ENCODE measurements at regions not wholly inside any gene's neighbourhood (a gene's known extent, or its start where the extent isn't known, plus 50 kb on each side); places are given as distances from the start of the nearest gene placed in this dataset.

GRCh38 chr3:117126946-117127546 lies 417.5 kb downstream of the TUSC7 start:
- DNase-seq (ENCODE audit: low spot score) = no peak

DNA sequence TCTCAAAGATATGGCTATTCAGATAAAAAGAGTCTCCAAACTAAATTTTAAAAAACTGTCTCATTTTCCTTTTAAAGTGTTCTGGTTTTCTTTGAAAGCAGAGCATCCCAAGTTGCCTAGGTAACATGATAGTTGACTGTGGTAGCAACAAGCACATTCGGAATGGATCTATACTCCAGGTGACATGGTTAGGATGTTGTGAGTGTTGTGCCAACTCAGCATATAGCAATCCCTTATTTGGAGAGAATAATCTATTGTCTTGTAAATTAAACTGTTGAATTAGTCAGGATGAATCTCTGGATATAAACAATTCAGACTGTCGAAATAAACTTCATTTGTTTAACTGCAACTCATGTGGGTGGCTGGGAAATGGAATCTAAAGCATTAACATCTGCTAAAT lies 418.6 kb downstream of the TUSC7 start:
- no peak for DNase-seq (ENCODE audit: low spot score)

- DNase-seq (ENCODE audit: low spot score) = no peak
Measured at GRCh38 chr3:117128872-117129271, 419.3 kb downstream of the TUSC7 start.

DNA sequence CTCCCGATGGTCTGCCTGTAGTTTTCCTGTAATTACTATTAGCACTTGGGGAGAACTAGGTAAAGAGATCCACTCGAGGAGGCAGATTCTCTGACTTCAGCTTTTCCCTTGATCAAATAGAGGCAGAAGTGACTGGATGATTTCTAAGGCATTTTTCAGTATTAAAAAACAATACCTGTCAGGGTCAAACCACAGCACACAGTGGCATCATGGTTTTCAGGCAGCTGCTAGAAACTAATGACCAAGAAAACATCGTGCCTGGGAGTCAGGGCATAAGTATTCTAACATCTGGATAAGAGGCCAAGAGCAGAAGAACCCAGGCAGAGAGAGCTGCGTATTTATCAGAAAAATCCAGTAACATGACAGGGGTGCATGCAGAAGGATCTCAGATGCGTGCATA lies 419.9 kb downstream of the TUSC7 start:
- no peak for DNase-seq (ENCODE audit: low spot score)

DNA sequence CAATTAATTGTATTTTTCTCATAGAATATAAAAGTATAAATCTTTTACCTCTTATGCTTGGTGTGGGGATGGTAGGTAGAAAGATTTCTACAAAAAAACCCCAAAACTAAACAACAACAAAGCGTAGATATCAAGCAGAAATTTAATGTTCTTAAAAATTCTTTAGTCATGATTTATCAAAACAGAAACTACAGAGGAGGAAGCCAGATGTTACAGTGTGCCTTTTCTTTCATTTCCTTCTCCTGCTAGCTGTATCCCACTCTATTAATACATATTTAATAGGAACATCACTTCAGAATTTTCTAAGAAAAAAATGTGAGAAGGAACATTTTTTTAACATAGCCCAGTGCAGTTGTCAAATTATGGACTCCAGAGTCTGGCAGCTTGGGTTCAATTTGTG lies 420.6 kb downstream of the TUSC7 start:
- no peak for DNase-seq (ENCODE audit: low spot score)

DNA sequence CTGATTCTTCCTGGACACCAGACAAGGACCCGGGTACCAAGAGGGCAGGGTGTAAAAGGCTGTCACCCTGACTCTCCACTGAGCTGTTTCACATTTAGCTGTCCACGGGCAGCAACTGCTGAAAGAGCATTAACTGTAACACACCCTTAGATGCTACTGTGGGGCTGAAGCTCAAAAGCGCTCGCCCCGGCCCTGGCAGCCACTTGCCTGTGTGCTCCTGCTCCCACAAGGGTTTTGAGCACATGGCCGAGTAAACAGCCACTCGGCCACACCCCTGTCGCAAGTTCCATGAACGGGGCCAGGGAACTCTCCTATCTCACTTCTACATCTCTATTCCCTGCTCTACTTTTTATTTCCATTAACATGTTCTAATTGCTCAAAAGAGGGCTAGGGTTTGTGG lies 421.7 kb downstream of the TUSC7 start:
- DNase-seq (ENCODE audit: low spot score) = no peak

DNA sequence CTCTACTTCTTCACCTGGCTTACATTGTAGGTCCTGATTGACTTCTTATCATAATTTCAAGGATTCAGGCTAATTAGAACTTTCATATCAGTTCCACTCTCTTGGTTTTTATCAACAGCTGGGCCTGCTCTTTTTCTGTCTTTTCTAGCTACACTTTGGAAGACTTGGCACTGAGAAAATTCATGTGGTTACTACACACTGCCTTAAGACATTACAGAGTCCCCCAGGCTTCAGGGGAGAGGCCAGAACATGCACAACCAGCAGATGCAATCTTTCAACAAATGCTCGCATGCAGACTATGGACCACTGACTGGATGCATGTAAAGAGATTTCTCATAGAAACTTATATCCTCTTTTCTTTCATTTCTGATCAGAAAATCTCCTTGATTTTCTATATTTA lies 423.5 kb downstream of the TUSC7 start:
- no peak for DNase-seq (ENCODE audit: low spot score)

DNA sequence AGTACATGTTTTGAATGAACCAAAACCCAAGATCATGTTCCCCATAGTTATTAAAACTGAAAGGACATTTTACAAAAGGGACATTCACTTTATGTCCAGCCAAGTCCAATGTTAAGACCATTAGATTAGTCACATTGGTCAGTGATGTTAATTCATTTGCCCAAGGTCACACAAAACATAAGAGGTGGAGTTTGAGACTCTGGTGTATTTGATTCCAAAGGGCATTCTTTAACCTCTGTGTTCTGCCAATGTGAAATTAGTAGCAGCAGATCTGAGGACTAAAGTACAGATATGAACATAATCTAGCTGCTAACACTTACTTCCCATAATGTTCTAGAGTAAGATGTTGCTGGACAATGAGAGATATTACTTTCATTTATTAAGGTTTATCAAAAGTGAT lies 425.6 kb downstream of the TUSC7 start:
- no peak for DNase-seq (ENCODE audit: low spot score)

DNA sequence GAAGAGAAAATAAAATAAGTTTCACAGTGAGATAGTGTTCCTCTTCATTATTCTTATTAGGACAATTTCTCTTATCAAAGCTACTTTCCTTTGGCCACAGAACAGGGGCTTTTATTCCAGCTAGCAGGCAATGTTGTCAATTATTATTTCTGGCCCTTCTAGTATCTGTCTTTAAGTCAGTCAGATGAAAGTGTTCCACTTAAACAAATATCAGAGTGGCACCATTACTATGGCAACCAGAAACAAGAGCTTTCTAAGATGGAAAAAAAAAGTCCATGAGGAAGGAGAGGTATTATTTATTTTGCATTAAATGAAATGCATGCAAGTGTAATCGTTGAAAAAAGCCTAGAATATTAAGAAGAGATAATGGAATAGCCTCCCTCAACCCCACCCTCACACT lies 426.4 kb downstream of the TUSC7 start:
- no peak for DNase-seq (ENCODE audit: low spot score)

DNA sequence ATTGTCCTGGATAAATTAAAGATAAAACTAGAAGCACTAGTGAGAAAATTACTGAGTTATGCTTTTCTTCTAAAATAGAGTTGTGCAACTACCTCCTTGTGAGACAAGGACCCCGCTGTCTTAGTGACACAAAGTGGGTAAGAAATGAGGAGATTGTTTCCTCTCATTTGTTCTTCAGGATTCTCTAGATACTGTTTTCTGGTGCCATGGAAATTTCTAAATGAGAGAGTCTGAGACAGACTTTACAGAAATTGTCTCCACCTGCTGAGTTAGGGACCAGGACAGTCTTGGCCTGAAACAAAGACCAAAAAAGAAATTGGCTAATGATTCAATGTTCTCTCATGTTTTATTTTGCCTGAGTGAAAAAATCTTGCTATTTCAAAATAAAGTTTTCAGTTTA lies 427.5 kb downstream of the TUSC7 start:
- DNase-seq (ENCODE audit: low spot score) = no peak

- DNase-seq (ENCODE audit: low spot score) = no peak
Measured at GRCh38 chr3:117139681-117140080, 430.1 kb downstream of the TUSC7 start.

- DNase-seq (ENCODE audit: low spot score) = no peak
Measured at GRCh38 chr3:117141812-117142211, 432.2 kb downstream of the TUSC7 start.

DNA sequence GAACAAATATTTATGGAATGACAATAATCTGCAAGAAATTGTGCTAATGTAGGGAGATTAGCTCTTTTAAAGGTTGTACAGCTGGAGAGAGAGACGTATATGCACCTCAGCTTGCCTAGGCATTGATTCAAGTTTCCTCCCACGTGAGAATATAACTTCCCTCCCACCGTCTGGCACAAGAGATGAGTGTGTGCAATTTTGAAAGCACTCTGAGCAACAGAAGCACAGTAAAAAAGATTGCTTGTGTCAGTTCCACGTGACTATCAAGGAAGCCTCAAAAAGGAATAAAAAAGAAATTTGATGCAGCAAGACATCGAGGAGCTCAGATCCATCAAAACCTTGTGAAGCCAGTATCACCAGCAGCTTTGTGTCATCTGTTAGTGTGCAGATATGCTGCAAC lies 435.3 kb downstream of the TUSC7 start:
- no peak for DNase-seq (ENCODE audit: low spot score)

GRCh38 chr3:117145677-117146076 lies 436.1 kb downstream of the TUSC7 start:
- DNase-seq (ENCODE audit: low spot score) = no peak

DNA sequence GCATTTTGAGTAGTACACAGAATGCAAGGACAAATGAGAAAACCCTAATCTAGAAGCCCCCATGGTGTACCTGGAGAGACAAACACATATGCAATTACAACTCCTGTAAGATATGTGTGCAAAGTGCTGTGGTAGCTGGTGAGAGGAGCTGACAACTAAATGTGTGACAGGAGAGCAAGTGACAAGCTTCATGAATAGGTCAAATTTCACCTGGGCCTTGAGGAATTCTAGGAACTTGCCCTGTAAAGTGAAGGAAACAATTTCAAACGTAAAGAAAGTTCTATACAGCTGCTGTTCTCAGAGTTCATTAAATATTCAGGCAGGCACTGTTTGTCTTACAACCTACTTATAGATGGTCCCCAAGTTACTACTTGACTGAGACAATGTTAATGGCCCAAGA lies 437.0 kb downstream of the TUSC7 start:
- DNase-seq (ENCODE audit: low spot score) = no peak

DNA sequence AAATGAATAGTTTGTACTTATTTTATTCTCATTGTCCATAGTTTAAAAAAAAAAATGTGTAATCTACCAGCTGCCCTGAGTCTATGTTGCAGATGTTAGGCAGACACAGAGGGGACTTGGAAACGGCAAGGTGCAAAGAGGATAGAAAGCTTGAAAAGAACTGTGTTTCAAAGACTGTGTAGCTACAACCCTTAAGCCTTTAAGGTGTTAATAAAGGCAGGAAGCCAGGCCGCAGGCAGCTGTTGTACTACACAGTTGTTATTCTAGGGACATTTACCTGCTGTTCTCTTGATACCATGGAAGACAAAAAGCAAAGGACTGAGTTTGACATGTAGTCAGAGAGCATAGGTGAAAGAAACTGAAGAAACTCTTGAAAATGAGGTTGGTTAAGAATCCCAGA lies 440.0 kb downstream of the TUSC7 start:
- DNase-seq (ENCODE audit: low spot score) = no peak

GRCh38 chr3:117150628-117151027 lies 441.0 kb downstream of the TUSC7 start:
- DNase-seq (ENCODE audit: low spot score) = no peak

DNA sequence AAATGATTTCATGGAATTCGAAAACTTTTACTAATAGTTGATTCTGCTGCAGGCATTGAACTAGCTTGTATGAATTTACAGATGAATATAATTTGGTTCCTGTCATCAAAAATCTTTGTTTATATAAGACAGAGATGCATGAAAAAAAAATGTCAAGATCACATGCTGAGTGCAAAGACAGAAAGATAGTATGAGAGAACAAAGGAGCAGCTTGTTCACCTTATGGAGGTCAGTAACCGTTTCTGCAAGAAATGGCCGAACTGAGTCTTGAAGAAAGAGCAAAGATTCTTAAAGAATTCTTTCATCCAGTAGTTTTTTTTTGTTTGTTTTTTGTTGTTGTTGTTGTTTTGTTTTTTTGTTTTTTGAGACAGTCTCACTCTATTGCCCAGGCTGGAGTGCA lies 450.6 kb downstream of the TUSC7 start:
- DNase-seq (ENCODE audit: low spot score) = no peak

DNA sequence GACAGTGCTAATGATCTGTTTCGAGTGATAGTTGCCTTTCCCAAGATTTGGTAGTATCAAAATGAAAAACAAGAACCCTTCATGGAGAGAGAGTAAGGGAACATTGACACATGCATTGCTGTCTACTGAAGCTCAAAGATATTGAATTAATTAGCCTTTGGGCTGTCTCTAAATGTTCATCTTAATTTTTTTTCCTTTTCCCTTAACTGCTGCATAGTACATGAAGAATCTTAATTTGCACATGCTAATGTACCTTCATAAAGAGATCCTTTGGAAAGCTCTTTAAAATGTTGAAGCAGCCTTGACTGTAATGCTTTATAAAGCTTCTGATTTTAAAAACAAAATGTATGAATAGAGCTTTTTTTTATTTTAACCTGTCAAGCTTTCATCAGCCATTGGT lies 452.2 kb downstream of the TUSC7 start:
- no peak for DNase-seq (ENCODE audit: low spot score)

DNA sequence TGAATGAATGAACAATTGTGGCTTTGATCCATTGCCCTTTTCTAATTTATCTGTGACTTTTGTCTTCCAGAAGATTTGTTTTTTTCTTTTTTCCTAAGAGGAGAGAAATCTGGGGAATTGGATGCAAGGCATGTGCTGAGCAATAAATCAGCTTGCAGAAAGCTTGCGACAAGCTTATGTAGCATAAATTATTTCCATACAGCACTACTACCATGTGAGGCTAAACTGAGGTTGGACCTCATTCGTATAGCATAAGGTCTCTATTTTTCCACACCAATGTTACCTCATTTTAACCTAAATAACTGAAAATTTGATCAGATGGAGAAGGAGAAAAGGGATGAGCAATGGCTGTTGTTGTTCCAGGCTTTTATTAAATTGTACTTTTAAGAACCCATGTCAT lies 455.6 kb downstream of the TUSC7 start:
- DNase-seq (ENCODE audit: low spot score) = no peak

DNA sequence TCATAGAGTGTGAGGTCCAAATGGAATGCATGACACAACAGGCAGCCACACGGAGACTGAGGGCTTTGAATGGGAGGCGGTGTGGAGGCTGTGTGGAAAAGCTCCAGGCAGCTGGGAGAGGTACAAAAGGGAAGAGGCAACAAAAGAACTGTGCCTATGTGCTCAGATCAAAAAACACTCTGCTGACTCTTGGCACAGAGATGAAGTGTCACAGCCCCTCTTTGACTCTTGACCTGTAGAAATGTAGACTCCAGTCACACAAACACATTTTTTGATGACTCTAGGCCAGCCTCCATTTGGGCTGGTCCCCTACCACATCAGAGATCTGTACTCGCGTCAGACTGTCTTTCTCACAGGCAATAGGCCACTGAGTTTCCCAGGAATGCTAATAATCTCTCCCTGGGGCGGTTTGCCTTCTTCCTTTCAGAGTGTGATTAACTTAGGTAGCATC lies 456.0 kb downstream of the TUSC7 start:
- no peak for DNase-seq (ENCODE audit: low spot score)

- no peak for DNase-seq (ENCODE audit: low spot score)
Measured at GRCh38 chr3:117168896-117169295, 459.3 kb downstream of the TUSC7 start.

- no peak for DNase-seq (ENCODE audit: low spot score)
Measured at GRCh38 chr3:117170094-117170493, 460.5 kb downstream of the TUSC7 start.

DNA sequence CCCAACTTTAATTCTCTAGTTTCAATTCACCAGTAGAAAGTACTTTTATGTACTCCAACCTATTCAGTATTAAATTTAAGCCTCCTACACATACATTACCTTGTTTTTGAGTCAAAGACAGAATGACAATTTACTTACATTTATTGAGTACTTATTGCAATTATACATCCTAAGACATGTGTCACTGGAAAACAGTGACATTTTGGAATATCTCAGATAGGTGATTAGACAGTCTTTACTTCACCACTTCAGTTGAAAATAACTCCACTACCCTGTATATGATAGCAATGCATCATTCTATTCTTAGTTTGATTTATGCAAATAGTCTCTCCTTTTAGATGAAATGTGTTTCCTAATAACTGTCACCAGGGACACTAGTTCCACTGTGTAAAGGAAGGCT lies 461.5 kb downstream of the TUSC7 start:
- no peak for DNase-seq (ENCODE audit: low spot score)

DNA sequence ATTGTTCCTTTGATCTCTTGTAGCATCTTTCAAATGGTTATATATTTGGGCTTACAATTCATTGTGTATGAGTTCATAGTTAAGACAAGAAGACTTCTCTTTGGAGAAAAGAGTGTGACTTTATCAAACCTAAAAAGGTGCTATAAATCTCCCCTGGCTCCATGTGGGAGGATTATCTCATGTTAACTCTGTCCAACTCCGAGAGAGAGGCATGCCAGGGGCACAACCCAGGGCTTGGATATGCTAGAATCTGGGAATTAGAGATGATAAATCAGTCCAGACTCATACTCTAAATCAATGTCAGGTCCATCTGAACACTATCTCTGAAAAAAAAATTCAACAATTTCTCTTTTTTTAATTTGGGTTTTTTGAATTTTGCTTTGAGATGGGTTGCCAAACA lies 462.8 kb downstream of the TUSC7 start:
- no peak for DNase-seq (ENCODE audit: low spot score)
